WI38 (cell line): ENCODE measurements at regions not wholly inside any gene's neighbourhood (a gene's known extent, or its start where the extent isn't known, plus 50 kb on each side); places are given as distances from the start of the nearest gene placed in this dataset.
A peak's percentile ranks its signal among the peaks of the same experiment; 100 is the strongest.

ENCODE experiments used
- H3K4me3 ChIP-seq: 2 replicates; pipeline ENCODE4 v1.5.1; 2011; ENCODE audit warnings: low read depth, mild to moderate bottlenecking, control low read depth, low read length
- TF ChIP-seq, protein P1 (sequence below): IDR thresholded peaks from 2 replicates; pipeline ENCODE4 v1.5.1; 2012; ENCODE audit warnings: low read depth, mild to moderate bottlenecking, control low read depth, low read length

DNA sequence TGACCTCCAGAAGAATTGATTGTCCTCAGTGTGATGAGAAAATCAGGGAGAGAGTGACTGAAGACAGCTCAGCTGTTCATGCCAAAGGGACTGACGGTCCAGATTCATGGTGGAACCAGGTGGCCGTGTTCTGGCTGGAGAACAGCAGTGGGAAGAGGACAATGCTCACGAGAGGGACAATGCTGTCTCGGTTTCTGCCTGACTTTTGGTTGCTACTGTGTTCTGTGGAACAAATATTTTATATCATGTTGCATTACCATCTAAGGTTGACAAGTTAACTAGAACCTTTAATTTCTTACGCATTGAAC lies 58.0 kb upstream of the ULK4 start:
- no peak overlapping the region for H3K4me3 ChIP-seq
- TF ChIP-seq, protein P1, sequence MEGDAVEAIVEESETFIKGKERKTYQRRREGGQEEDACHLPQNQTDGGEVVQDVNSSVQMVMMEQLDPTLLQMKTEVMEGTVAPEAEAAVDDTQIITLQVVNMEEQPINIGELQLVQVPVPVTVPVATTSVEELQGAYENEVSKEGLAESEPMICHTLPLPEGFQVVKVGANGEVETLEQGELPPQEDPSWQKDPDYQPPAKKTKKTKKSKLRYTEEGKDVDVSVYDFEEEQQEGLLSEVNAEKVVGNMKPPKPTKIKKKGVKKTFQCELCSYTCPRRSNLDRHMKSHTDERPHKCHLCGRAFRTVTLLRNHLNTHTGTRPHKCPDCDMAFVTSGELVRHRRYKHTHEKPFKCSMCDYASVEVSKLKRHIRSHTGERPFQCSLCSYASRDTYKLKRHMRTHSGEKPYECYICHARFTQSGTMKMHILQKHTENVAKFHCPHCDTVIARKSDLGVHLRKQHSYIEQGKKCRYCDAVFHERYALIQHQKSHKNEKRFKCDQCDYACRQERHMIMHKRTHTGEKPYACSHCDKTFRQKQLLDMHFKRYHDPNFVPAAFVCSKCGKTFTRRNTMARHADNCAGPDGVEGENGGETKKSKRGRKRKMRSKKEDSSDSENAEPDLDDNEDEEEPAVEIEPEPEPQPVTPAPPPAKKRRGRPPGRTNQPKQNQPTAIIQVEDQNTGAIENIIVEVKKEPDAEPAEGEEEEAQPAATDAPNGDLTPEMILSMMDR, result no peak

DNA sequence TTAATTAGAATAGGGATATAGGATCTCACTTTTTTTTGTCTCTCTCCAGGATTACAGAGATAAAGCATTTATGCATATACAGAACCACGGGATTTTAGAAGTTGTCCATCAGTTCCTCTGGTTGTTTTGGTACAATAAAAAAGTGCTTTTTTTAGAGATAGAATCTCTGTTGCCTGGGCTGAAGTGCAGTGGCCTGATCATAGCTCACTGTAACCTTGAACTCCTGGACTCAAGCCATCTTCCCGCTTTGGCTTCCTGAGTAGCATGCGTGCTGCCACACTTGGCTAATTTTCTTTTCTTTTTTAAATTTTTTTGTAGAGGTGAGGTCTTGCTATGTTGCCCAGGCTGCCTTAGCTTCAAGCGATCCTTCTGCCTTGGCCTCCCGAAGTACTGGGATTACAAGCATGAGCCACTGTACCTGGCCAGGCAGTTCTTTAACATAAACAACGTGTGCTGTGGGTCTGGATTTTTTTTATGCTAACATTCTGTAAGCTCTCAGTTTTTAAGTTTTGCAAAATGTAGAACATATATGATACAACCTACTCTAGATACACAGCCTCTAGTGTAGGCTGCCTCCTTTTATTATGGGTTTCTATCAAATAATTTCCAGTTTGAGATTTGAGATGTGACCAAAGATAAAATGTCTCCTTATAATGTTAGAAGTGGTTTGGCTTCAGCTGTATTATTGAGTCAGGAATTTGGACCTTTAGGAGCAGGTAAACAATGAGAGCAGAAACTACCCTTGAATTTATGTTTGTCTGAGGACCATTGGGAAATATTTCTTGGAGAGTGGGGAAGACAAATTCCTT lies 57.4 kb upstream of the ULK4 start:
- TF ChIP-seq, protein P1, result no peak
- no peak overlapping the region for H3K4me3 ChIP-seq

DNA sequence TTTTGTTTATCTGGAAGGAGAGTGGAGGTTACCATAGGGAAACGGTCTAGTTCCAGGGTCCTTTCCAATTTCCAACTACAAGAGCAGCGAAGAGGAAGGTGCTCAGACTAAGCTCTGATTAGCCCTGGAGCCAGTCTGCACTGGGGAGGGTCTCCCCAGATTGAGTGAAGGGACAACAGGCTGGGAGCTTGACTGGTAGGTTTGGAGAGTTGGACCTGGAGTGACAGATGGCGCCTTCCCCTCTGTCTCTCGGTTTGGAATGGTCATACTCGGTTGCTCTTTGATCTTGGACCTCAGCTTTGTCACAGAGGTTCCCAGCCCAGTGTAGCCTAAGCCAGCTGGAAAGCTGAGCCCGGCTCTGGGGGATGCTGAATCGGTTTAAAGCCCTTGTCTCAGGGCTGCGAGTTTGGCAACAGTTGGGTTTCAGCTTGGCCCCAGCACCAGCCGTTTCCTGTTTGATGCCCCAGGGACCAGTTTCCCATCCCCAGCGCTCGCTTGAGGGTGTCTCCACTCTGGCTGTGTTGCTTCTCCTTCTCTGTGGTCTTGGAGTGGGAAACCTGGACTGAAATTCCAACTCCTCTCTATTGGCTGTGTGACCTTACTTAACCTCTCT lies 53.1 kb upstream of the ULK4 start:
- H3K4me3 ChIP-seq, result peak overlapping the region; percentile 83
- TF ChIP-seq, protein P1, result no peak

DNA sequence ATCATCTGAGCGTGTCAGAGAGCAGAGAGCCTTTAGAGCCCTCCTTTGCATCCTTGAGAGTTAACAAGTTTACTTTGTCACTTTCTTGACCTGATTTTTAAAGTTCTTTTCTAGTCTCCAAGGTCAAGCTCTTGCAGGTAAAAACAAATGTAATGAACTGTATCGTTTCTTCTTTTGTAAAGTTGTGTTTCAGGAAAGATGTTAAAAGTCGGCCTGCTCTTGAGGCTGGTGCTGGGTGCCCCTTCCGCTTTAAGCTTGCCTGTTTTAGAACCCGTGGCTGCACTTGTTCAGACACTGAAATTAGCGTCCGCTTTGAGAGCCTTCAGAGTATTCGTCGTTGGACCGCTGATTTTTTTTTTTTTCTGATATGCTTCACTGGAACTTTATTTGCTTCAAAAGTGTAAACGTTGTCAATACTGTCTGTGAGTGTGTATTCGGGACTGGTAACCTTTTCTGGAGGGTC lies 52.6 kb upstream of the ULK4 start:
- TF ChIP-seq, protein P1, result no peak
- H3K4me3 ChIP-seq, result peak overlapping the region; percentile 83

DNA sequence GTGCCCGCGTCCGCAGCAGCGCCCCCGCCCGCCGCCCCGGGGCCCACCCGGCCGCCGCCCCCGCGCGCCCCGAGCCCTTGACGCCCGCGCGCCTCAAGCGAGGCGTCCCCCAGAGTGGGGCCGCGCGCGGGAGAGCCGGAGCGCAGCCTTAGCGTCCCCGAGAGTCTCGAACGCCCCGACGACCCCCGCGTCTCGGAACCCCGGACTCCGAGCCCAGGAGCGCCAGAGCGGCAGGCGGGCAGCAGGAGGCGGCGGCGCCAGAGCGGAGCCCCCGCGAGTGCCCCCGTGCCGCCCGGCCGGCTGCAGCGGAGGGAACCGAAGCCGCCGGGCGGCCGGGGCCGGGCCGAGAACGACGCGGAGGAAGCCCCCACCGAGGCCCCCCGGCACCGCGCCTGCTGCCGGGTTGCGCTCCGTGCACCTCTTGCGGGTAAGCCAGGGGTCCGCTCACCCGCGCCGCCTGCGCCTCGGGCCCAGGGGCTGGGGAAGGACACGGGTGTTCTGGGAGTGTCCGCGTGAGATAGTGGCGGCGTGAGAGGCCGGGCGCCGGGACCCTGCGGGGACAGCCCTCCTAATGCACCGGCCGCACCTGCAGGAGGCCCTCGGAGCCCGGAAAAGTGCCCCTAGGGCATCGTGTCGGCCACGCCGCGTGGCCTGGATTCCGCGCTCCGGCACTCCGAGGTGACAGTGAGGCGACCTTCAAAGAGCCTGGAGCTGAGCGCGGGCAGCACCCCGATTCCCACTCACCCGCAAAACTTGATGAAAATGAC lies 52.0 kb upstream of the ULK4 start:
- TF ChIP-seq, protein P1, result no peak
- H3K4me3 ChIP-seq, result peak overlapping the region; percentile 83

DNA sequence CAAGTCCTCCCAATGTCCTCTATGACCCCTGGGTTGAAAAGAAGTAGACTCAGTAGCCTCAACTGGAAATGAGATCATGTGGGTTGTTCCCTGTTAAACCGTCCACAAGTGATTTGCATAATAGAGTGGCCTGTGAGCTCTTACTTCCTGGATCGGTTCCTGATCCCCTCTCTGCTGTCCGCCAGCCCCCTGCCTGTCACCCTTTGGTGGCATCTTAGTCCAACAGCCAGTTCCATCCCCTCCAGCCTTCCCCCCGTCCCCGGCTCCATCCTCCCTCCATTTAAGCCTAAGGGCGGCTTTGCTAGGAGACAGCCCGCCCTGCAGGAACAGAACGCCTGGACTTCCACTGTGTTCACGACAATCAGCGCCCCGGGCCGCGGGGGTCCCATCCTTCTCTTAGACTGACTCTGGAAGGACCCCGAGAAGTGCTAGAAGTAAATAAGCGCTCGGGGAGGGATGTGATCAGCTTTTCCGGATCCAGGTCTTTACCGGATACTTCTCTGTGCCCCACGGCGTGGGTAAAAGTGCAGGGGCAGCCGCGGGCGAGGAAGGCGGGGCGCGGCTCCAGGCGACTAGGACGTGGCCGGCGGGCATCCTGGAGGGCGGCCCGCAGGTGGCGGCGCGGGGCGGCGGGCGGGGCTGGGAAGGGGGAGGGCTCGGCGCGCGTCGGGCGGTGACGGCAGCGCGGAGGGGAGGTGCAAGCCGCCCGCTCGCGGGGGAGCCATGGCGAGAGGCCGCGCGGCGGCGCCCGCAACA lies 51.2 kb upstream of the ULK4 start:
- H3K4me3 ChIP-seq, result peak overlapping the region; percentile 61
- TF ChIP-seq, protein P1, result no peak
